SK-N-SH treated with all-trans-retinoic acid at 6 μM for 48 hours (cell line): ENCODE measurements at regions not wholly inside any gene's neighbourhood (a gene's known extent, or its start where the extent isn't known, plus 50 kb on each side); places are given as distances from the start of the nearest gene placed in this dataset.

Source experiments
- ATAC-seq: fragments of 200-7000 bp; cut with Tn5 transposase; 3 replicates; pipeline ENCODE4 v1.9.1; 2020; ENCODE audit warnings: mild to moderate bottlenecking, moderate library complexity
- ARNTL ChIP-seq: fragments of 450-650 bp; formaldehyde crosslinking; IDR thresholded peaks from 2 replicates; pipeline ENCODE4 v1.5.0; 2020; ENCODE audit warnings: low read depth, mild to moderate bottlenecking, moderate library complexity, borderline replicate concordance
- BACH2 ChIP-seq: fragments of 250-450 bp; sonication (Bioruptor Pico); IDR thresholded peaks from 2 replicates; pipeline ENCODE4 v1.9.0; 2021; ENCODE audit warnings: mild to moderate bottlenecking, borderline replicate concordance
- CSRNP3 ChIP-seq: fragments of 250-450 bp; sonication (Bioruptor Pico); IDR thresholded peaks from 2 replicates; pipeline ENCODE4 v1.5.1; 2021; ENCODE audit warnings: mild to moderate bottlenecking, moderate library complexity
- ESRRG ChIP-seq: fragments of 250-450 bp; sonication (Bioruptor Pico); IDR thresholded peaks from 2 replicates; pipeline ENCODE4 v1.6.1; 2021; ENCODE audit warnings: mild to moderate bottlenecking
- GLIS3 ChIP-seq: fragments of 250-450 bp; sonication (Bioruptor Pico); IDR thresholded peaks from 2 replicates; pipeline ENCODE4 v1.5.0; 2020; ENCODE audit warnings: mild to moderate bottlenecking, moderate library complexity
- ISL1 ChIP-seq: fragments of 250-450 bp; sonication (Bioruptor Pico); IDR thresholded peaks from 2 replicates; pipeline ENCODE4 v2.1.2; 2022; ENCODE audit warnings: mild to moderate bottlenecking, moderate library complexity
- OSR1 ChIP-seq: fragments of 250-450 bp; sonication (Bioruptor Pico); IDR thresholded peaks from 2 replicates; pipeline ENCODE4 v1.8.0; 2022; ENCODE audit warnings: moderate library complexity, mild to moderate bottlenecking, inconsistent platforms
- PATZ1 ChIP-seq: fragments of 250-450 bp; sonication (Bioruptor Pico); IDR thresholded peaks from 2 replicates; pipeline ENCODE4 v1.8.0; 2020; ENCODE audit warnings: mild to moderate bottlenecking, moderate library complexity, borderline replicate concordance
- POU6F1 ChIP-seq: fragments of 250-450 bp; sonication (Bioruptor Pico); IDR thresholded peaks from 2 replicates; pipeline ENCODE4 v1.8.0; 2021; ENCODE audit warnings: low read depth, mild to moderate bottlenecking, moderate library complexity, borderline replicate concordance
- PPARA ChIP-seq: fragments of 250-450 bp; sonication (Bioruptor Pico); IDR thresholded peaks from 2 replicates; pipeline ENCODE4 v1.5.0; 2020; ENCODE audit warnings: mild to moderate bottlenecking, borderline replicate concordance
- SNAI2 ChIP-seq: fragments of 250-450 bp; sonication (Bioruptor Pico); IDR thresholded peaks from 2 replicates; pipeline ENCODE4 v1.5.0; 2020; ENCODE audit warnings: mild to moderate bottlenecking, moderate library complexity
- TCF4 ChIP-seq: fragments of 250-450 bp; sonication (Bioruptor Pico); IDR thresholded peaks from 2 replicates; pipeline ENCODE4 v1.8.0; 2021; ENCODE audit warnings: mild to moderate bottlenecking, moderate library complexity, borderline replicate concordance
- TOX ChIP-seq: fragments of 250-450 bp; sonication (Bioruptor Pico); IDR thresholded peaks from 2 replicates; pipeline ENCODE4 v1.8.0; 2021; ENCODE audit warnings: mild to moderate bottlenecking, moderate library complexity, borderline replicate concordance
- TSHZ2 ChIP-seq: fragments of 250-450 bp; sonication (Bioruptor Pico); IDR thresholded peaks from 2 replicates; pipeline ENCODE4 v1.5.0; 2020; ENCODE audit warnings: mild to moderate bottlenecking, moderate library complexity
- ZC3H10 ChIP-seq: fragments of 250-450 bp; sonication (Bioruptor Pico); IDR thresholded peaks from 2 replicates; pipeline ENCODE4 v1.5.1; 2021; ENCODE audit warnings: mild to moderate bottlenecking, moderate library complexity
- ZFP30 ChIP-seq: fragments of 450-650 bp; formaldehyde crosslinking; IDR thresholded peaks from 2 replicates; pipeline ENCODE4 v1.5.0; 2022; ENCODE audit warnings: mild to moderate bottlenecking, moderate library complexity
- ZNF565 ChIP-seq: fragments of 450-650 bp; formaldehyde crosslinking; conservative IDR thresholded peaks from 2 replicates; pipeline ENCODE4 v1.5.0; 2020; ENCODE audit warnings: low read depth, mild to moderate bottlenecking, moderate library complexity
- ZNF70 ChIP-seq: fragments of 450-650 bp; formaldehyde crosslinking; IDR thresholded peaks from 2 replicates; pipeline ENCODE4 v1.5.0; 2020; ENCODE audit warnings: mild to moderate bottlenecking, moderate library complexity
- ZNF8 ChIP-seq: fragments of 450-650 bp; formaldehyde crosslinking; IDR thresholded peaks from 2 replicates; pipeline ENCODE4 v1.5.0; 2020; ENCODE audit warnings: mild to moderate bottlenecking, moderate library complexity

GRCh38 chr9:80401243-80401642 lies 829.5 kb downstream of the TLE4 start:
- TF ChIP-seq ZFP30 (no peak), PATZ1 (CRISPR knock-in tag) (no peak), ZNF70 (CRISPR knock-in tag) (no peak), ZNF8 (CRISPR knock-in tag) (no peak), TSHZ2 (CRISPR knock-in tag) (no peak)
- no peak for ATAC-seq

- TF ChIP-seq ZNF70 (CRISPR knock-in tag) (no peak), OSR1 (no peak), ESRRG (CRISPR knock-in tag) (no peak)
- TF ChIP-seq, all 23 proteins: peak for 0
Measured at GRCh38 chr9:80400624-80401230, 829.0 kb downstream of the TLE4 start.

GRCh38 chr9:80399606-80400005 lies 827.8 kb downstream of the TLE4 start:
- TF ChIP-seq CSRNP3 (CRISPR knock-in tag) (no peak), ESRRG (CRISPR knock-in tag) (no peak), SNAI2 (no peak), TOX (CRISPR knock-in tag) (no peak), ZNF8 (CRISPR knock-in tag) (no peak), ZFP30 (no peak), POU6F1 (no peak), GLIS3 (CRISPR knock-in tag) (no peak), ZNF565 (CRISPR knock-in tag) (no peak), TSHZ2 (CRISPR knock-in tag) (no peak), BACH2 (no peak), ZC3H10 (CRISPR knock-in tag) (no peak)
- no peak for ATAC-seq

More at GRCh38 chr9:80400624-80401230, 829.0 kb downstream of the TLE4 start:
- ATAC-seq: no peak

GRCh38 chr9:80387828-80388227 lies 816.1 kb downstream of the TLE4 start:
- ATAC-seq: no peak
- TF ChIP-seq TCF4 (CRISPR knock-in tag) (no peak), ZNF565 (CRISPR knock-in tag) (no peak), PPARA (CRISPR knock-in tag) (no peak), ESRRG (CRISPR knock-in tag) (no peak), POU6F1 (no peak), ISL1 (no peak), CSRNP3 (CRISPR knock-in tag) (no peak), ARNTL (CRISPR knock-in tag) (no peak), ZC3H10 (CRISPR knock-in tag) (no peak)
